GM12878 (cell line): ENCODE measurements at regions not wholly inside any gene's neighbourhood (a gene's known extent, or its start where the extent isn't known, plus 50 kb on each side); places are given as distances from the start of the nearest gene placed in this dataset.

Source experiments
- ATAC-seq: fragments of 200-7000 bp; cut with Tn5 transposase; 3 replicates; pipeline ENCODE4 v1.9.1; 2020; ENCODE audit warnings: mild to moderate bottlenecking, moderate library complexity
- BruUV-seq: library from RNA; stranded (reverse); fragments of 400-500 nt; replicated peaks from 2 replicates; lab custom pipeline; 2021; lab: Mats Ljungman, UMichigan
- CTCF ChIA-PET: fragments of 300-600 bp; sonication (Branson Sonifier 250); formaldehyde crosslinking; extraction: SDS; loops from one replicate; lab custom pipeline; 2021; ENCODE audit warnings: inconsistent platforms; lab: Yijun Ruan, JAX
- POLR2A ChIA-PET: fragments of 350-600 bp; formaldehyde crosslinking; extraction: SDS; loops from one replicate; lab custom pipeline; 2021; ENCODE audit warnings: inconsistent platforms; lab: Charles Lee
- RAD21 ChIA-PET: fragments of 300-600 bp; sonication (Branson Sonifier 250); formaldehyde crosslinking; loops from one replicate; lab custom pipeline; 2023; ENCODE audit warnings: antibody characterized with exemption; ENCODE audit not compliant: unreplicated experiment; lab: Charles Lee
- SMC1A ChIA-PET: fragments of 300-600 bp; sonication (Branson Sonifier 250); formaldehyde crosslinking; loops from one replicate; lab custom pipeline; 2023; ENCODE audit not compliant: unreplicated experiment, uncharacterized antibody; lab: Charles Lee
- DNase-seq: peaks from one replicate; pipeline ENCODE4 v3.0.0-alpha.2; 2011; ENCODE audit warnings: low read depth, low spot score
- FAIRE-seq: peaks from 3 replicates; lab custom pipeline; 2011; peaks lifted over from hg19 to GRCh38; lab: Jason Lieb, UNC
- H2AFZ ChIP-seq: 2 replicates; pipeline ENCODE4 v1.6.0; 2011; ENCODE audit warnings: low read depth, low read length, control low read depth; ENCODE audit not compliant: control insufficient read depth
- H3K27ac ChIP-seq: 2 replicates; pipeline ENCODE4 v1.5.1; 2011; ENCODE audit warnings: control low read depth; ENCODE audit not compliant: control insufficient read depth, insufficient read depth
- H3K27me3 ChIP-seq, 2 experiments: replicated peaks in 1 of 2; 2 replicates each; pipeline versions ENCODE4 v1.6.0 to v1.6.1; 2011; ENCODE audit warnings: low read length in 1 of 2; ENCODE audit not compliant: control insufficient read depth in 2 of 2, insufficient read depth in 2 of 2
- H3K36me3 ChIP-seq, 2 experiments: 2 replicates each; pipeline ENCODE4 v1.5.1; 2011; ENCODE audit warnings: low read length in 1 of 2; ENCODE audit not compliant: control insufficient read depth in 2 of 2, insufficient read depth in 2 of 2
- H3K4me1 ChIP-seq: 2 replicates; pipeline ENCODE4 v1.6.1; 2011; ENCODE audit warnings: mild to moderate bottlenecking, low read length, moderate library complexity, mixed read lengths; ENCODE audit not compliant: control insufficient read depth, insufficient read depth
- H3K4me2 ChIP-seq: 2 replicates; pipeline ENCODE4 v1.6.0; 2011; ENCODE audit warnings: control low read depth; ENCODE audit not compliant: control insufficient read depth, insufficient read depth
- H3K4me3 ChIP-seq: fragments of 200-600 bp; sonication (generic); 2 replicates; pipeline ENCODE4 v1.5.1; 2016
- H3K79me2 ChIP-seq: 2 replicates; pipeline ENCODE4 v1.6.0; 2011; ENCODE audit warnings: low read length; ENCODE audit not compliant: control insufficient read depth, insufficient read depth
- H3K9ac ChIP-seq: 2 replicates; pipeline ENCODE4 v1.8.0; 2011; ENCODE audit warnings: low read length, control low read depth, mixed read lengths; ENCODE audit not compliant: control insufficient read depth, insufficient read depth
- H3K9me3 ChIP-seq: replicated peaks from 3 replicates; pipeline ENCODE4 v1.5.1; 2011; ENCODE audit warnings: mild to moderate bottlenecking, low read length; ENCODE audit not compliant: control insufficient read depth, insufficient read depth
- H4K20me1 ChIP-seq: 2 replicates; pipeline ENCODE4 v1.6.0; 2011; ENCODE audit not compliant: control insufficient read depth, insufficient read depth
- EP300 ChIP-seq, 2 experiments: fragments of 150-350 bp in 1 of 2; IDR thresholded peaks; 2 replicates each; pipeline ENCODE4 v1.6.1; 2011 to 2012; ENCODE audit warnings: low read depth in 2 of 2, low read length in 2 of 2, borderline replicate concordance in 1 of 2, improper control_type of control experiment in 1 of 2, inconsistent platforms in 1 of 2; ENCODE audit not compliant: control insufficient read depth in 1 of 2
- EZH2 ChIP-seq: IDR thresholded peaks from 2 replicates; pipeline ENCODE4 v1.6.1; 2012; ENCODE audit warnings: low read depth, mild to moderate bottlenecking, control low read depth, inconsistent platforms, low read length, borderline replicate concordance; ENCODE audit not compliant: control insufficient read depth
- KLF5 ChIP-seq: fragments of 450-650 bp; IDR thresholded peaks from 2 replicates; pipeline ENCODE4 v1.6.1; 2014; ENCODE audit warnings: mild to moderate bottlenecking; ENCODE audit not compliant: partially characterized antibody
- MTA3 ChIP-seq: IDR thresholded peaks from 2 replicates; pipeline ENCODE4 v1.6.1; 2012; ENCODE audit warnings: low read length, inconsistent platforms, borderline replicate concordance
- NFYA ChIP-seq: IDR thresholded peaks from 2 replicates; pipeline ENCODE4 v1.6.1; 2011; ENCODE audit warnings: low read depth, mild to moderate bottlenecking, low read length, improper control_type of control experiment, borderline replicate concordance
- RAD51 ChIP-seq: fragments of 450-650 bp; IDR thresholded peaks from 2 replicates; pipeline ENCODE4 v1.6.1; 2016; ENCODE audit warnings: moderate library complexity, mild to moderate bottlenecking, inconsistent platforms
- TAF1 ChIP-seq: IDR thresholded peaks from 2 replicates; pipeline ENCODE4 v1.6.1; 2011; ENCODE audit warnings: mild to moderate bottlenecking, low read depth, low read length, borderline replicate concordance
- WGBS: methylation state at CpG from one replicate; pipeline ENCODE4 v1.1.6; 2016; ENCODE audit warnings: low lambda C conversion rate; ENCODE audit not compliant: insufficient replicate concordance, insufficient coverage; ENCODE audit errors: missing lambda C conversion rate; 5-methylcytosine and 5-hydroxymethylcytosine counted together
- in situ Hi-C: fragments of 300-500 bp; cut with MboI; formaldehyde crosslinking; loops from 9 replicates; pipeline ENCODE4 v1.14.3; 2018; ENCODE audit warnings: mixed read lengths
- intact Hi-C: fragments of 100-400 bp; cut with micrococcal nuclease; formaldehyde crosslinking; loops from one replicate; pipeline ENCODE4 v1.14.2; 2022; ENCODE audit not compliant: unreplicated experiment
- TF ChIP-seq, protein P1 (sequence below): fragments of 450-650 bp; IDR thresholded peaks from 2 replicates; pipeline ENCODE4 v1.6.1; 2016; ENCODE audit warnings: mild to moderate bottlenecking
- TF ChIP-seq, protein P2 (sequence below): IDR thresholded peaks from 2 replicates; pipeline ENCODE4 v1.6.1; 2012; ENCODE audit warnings: mild to moderate bottlenecking, low read depth, low read length
- TF ChIP-seq, protein P3 (sequence below): fragments of 450-650 bp; IDR thresholded peaks from 2 replicates; pipeline ENCODE4 v1.6.1; 2018; ENCODE audit warnings: mild to moderate bottlenecking, low read depth, moderate library complexity; ENCODE audit not compliant: partially characterized antibody

DNA sequence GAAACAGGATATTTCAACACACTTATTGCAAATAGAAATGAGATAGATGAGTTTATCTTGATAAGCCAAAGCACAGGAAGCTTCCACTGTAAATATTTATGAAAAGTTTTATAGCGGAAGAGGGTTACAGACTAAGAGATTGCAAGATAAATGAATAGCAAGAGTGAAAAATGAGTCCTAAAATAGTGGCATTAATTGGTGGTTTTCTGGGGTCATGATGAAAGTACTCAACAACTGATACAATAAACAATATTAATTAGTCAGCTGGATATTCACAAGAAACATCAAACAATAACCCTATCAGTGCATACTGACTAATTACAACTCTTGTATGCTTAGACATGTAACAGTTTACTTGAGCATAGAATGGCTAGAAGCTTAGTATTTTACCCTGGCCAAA lies 154.8 kb upstream of the CHODL start:
- TF ChIP-seq, protein P1, sequence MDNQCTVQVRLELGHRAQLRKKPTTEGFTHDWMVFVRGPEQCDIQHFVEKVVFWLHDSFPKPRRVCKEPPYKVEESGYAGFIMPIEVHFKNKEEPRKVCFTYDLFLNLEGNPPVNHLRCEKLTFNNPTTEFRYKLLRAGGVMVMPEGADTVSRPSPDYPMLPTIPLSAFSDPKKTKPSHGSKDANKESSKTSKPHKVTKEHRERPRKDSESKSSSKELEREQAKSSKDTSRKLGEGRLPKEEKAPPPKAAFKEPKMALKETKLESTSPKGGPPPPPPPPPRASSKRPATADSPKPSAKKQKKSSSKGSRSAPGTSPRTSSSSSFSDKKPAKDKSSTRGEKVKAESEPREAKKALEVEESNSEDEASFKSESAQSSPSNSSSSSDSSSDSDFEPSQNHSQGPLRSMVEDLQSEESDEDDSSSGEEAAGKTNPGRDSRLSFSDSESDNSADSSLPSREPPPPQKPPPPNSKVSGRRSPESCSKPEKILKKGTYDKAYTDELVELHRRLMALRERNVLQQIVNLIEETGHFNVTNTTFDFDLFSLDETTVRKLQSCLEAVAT: no peak
- no peak for TF ChIP-seq TAF1
- TF ChIP-seq MTA3: no peak
- TF ChIP-seq NFYA: no peak
- intact Hi-C loops (no loop called here), in situ Hi-C loops (no loop called here)
- ChIA-PET RAD21 (no interaction called here), POLR2A (no interaction called here), CTCF (no interaction called here), SMC1A (no interaction called here)
- H3K4me2 ChIP-seq: no peak overlapping the region
- H3K27ac ChIP-seq: no peak overlapping the region
- H3K9ac ChIP-seq: no peak overlapping the region
- no peaks in the 10 kb centered on the region for H4K20me1 ChIP-seq
- 0% methylated on average over 1 of the region's 1 CpG for WGBS
- no peaks in the 10 kb centered on the region; the same call in 2 of the 3 replicates for H3K9me3 ChIP-seq
- no peaks in the 10 kb centered on the region for H3K4me1 ChIP-seq
- H3K36me3 ChIP-seq: no peaks in the 10 kb centered on the region
- FAIRE-seq (no peak), ATAC-seq (no peak), DNase-seq (no peak)
- H3K4me3 ChIP-seq: no peak overlapping the region
- H3K27me3 ChIP-seq: no peaks in the 10 kb centered on the region
- BruUV-seq: no TSS peak
- no peaks in the 10 kb centered on the region for H3K79me2 ChIP-seq
- H2AFZ ChIP-seq: no peak overlapping the region

DNA sequence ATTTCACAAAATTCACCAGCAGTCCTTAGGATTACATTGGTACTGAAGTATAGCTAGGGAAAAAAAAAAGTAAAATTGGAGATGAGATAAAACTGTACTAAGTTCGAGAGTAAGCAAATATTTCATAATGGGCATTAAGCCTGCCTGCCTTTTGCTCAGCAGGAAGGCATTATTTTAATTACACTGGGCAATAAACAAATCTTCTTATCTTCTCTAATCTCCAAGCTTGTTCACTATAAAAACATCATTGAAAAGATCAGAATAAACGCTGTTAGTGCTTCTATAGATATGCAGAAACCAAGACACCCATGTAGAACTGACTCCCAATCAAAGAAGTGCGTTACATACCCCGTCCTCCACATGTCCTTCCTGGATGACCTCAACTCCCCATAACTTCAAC lies 174.2 kb upstream of the CHODL start:
- intact Hi-C loops: no loop called here
- Histone ChIP-seq H3K4me2 (no peak overlapping the region), H3K4me3 (no peak overlapping the region), H3K9ac (no peak overlapping the region), H3K9me3 (no peaks in the 10 kb centered on the region), H3K27ac (no peak overlapping the region), H2AFZ (no peak overlapping the region), H4K20me1 (no peaks in the 10 kb centered on the region), H3K4me1 (no peaks in the 10 kb centered on the region), H3K27me3 (no peaks in the 10 kb centered on the region), H3K79me2 (no peaks in the 10 kb centered on the region), H3K36me3 (no peaks in the 10 kb centered on the region)
- DNase-seq (no peak), ATAC-seq (no peak), FAIRE-seq (no peak)
- in situ Hi-C loops: no loop called here
- SMC1A ChIA-PET: no interaction called here
- WGBS: 6% methylated on average over 4 of the region's 4 CpGs
- no TSS peak for BruUV-seq
- CTCF ChIA-PET: no interaction called here
- RAD21 ChIA-PET: no interaction called here
- POLR2A ChIA-PET: no interaction called here
- TF ChIP-seq RAD51: no peak
- TF ChIP-seq, protein P2, sequence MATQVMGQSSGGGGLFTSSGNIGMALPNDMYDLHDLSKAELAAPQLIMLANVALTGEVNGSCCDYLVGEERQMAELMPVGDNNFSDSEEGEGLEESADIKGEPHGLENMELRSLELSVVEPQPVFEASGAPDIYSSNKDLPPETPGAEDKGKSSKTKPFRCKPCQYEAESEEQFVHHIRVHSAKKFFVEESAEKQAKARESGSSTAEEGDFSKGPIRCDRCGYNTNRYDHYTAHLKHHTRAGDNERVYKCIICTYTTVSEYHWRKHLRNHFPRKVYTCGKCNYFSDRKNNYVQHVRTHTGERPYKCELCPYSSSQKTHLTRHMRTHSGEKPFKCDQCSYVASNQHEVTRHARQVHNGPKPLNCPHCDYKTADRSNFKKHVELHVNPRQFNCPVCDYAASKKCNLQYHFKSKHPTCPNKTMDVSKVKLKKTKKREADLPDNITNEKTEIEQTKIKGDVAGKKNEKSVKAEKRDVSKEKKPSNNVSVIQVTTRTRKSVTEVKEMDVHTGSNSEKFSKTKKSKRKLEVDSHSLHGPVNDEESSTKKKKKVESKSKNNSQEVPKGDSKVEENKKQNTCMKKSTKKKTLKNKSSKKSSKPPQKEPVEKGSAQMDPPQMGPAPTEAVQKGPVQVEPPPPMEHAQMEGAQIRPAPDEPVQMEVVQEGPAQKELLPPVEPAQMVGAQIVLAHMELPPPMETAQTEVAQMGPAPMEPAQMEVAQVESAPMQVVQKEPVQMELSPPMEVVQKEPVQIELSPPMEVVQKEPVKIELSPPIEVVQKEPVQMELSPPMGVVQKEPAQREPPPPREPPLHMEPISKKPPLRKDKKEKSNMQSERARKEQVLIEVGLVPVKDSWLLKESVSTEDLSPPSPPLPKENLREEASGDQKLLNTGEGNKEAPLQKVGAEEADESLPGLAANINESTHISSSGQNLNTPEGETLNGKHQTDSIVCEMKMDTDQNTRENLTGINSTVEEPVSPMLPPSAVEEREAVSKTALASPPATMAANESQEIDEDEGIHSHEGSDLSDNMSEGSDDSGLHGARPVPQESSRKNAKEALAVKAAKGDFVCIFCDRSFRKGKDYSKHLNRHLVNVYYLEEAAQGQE: no peak
- TF ChIP-seq EZH2: no peak
- TF ChIP-seq EP300 (IDR thresholded peaks at IDR 0.05; ENCODE audit: borderline replicate concordance in 1 of 2, control insufficient read depth in 1 of 2, low read depth in 2 of 2, low read length in 2 of 2): no peak
- no peak for TF ChIP-seq KLF5
- TF ChIP-seq, protein P3, sequence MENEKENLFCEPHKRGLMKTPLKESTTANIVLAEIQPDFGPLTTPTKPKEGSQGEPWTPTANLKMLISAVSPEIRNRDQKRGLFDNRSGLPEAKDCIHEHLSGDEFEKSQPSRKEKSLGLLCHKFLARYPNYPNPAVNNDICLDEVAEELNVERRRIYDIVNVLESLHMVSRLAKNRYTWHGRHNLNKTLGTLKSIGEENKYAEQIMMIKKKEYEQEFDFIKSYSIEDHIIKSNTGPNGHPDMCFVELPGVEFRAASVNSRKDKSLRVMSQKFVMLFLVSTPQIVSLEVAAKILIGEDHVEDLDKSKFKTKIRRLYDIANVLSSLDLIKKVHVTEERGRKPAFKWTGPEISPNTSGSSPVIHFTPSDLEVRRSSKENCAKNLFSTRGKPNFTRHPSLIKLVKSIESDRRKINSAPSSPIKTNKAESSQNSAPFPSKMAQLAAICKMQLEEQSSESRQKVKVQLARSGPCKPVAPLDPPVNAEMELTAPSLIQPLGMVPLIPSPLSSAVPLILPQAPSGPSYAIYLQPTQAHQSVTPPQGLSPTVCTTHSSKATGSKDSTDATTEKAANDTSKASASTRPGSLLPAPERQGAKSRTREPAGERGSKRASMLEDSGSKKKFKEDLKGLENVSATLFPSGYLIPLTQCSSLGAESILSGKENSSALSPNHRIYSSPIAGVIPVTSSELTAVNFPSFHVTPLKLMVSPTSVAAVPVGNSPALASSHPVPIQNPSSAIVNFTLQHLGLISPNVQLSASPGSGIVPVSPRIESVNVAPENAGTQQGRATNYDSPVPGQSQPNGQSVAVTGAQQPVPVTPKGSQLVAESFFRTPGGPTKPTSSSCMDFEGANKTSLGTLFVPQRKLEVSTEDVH: no peak
